HG03045 (cell line): ENCODE measurements at regions not wholly inside any gene's neighbourhood (a gene's known extent, or its start where the extent isn't known, plus 50 kb on each side); places are given as distances from the start of the nearest gene placed in this dataset.

Source experiments
- ATAC-seq: cut with Tn5 transposase; IDR thresholded peaks from one replicate; pipeline ENCODE4 v1.9.1; 2021; ENCODE audit warnings: mild to moderate bottlenecking, moderate library complexity; ENCODE audit not compliant: unreplicated experiment

- no peak for ATAC-seq
Observed at GRCh38 chr10:29962166-29962850, 97.1 kb downstream of the JCAD start.

GRCh38 chr10:29961351-29961750, 98.0 kb downstream of the JCAD start:
- ATAC-seq: no peak

- no peak for ATAC-seq
Observed at GRCh38 chr10:29960261-29960660, 99.1 kb downstream of the JCAD start.

- ATAC-seq: no peak
Observed at GRCh38 chr10:29959586-29959985, 99.8 kb downstream of the JCAD start.

- ATAC-seq: no peak
Observed at GRCh38 chr10:29958440-29958839, 100.9 kb downstream of the JCAD start.

- ATAC-seq: no peak
Observed at GRCh38 chr10:29957907-29958331, 101.5 kb downstream of the JCAD start.

- no peak for ATAC-seq
Observed at GRCh38 chr10:29957236-29957635, 102.2 kb downstream of the JCAD start.

GRCh38 chr10:29956335-29956924, 103.0 kb downstream of the JCAD start:
- ATAC-seq: no peak

- ATAC-seq: no peak
Observed at GRCh38 chr10:29955329-29955935, 104.0 kb downstream of the JCAD start.

GRCh38 chr10:29951441-29951931, 107.9 kb downstream of the JCAD start:
- no peak for ATAC-seq

GRCh38 chr10:29950391-29950790, 109.0 kb downstream of the JCAD start:
- no peak for ATAC-seq

GRCh38 chr10:29949411-29950011, 109.9 kb downstream of the JCAD start:
- ATAC-seq: no peak

- ATAC-seq: no peak
Observed at GRCh38 chr10:29948881-29949355, 110.5 kb downstream of the JCAD start.

GRCh38 chr10:29947701-29948060, 111.7 kb downstream of the JCAD start:
- ATAC-seq: no peak

GRCh38 chr10:29946953-29947700, 112.3 kb downstream of the JCAD start:
- ATAC-seq: no peak

- no peak for ATAC-seq
Observed at GRCh38 chr10:29946614-29946952, 112.8 kb downstream of the JCAD start.

GRCh38 chr10:29941476-29941875, 117.9 kb downstream of the JCAD start:
- no peak for ATAC-seq

- ATAC-seq: no peak
Observed at GRCh38 chr10:29932991-29933390, 126.4 kb downstream of the JCAD start.

- no peak for ATAC-seq
Observed at GRCh38 chr10:29931833-29932232, 127.6 kb downstream of the JCAD start.

- no peak for ATAC-seq
Observed at GRCh38 chr10:29929006-29929405, 130.4 kb downstream of the JCAD start.

GRCh38 chr10:29926693-29927048, 132.7 kb downstream of the JCAD start:
- ATAC-seq: no peak
